BJ (cell line): ENCODE measurements at regions not wholly inside any gene's neighbourhood (a gene's known extent, or its start where the extent isn't known, plus 50 kb on each side); places are given as distances from the start of the nearest gene placed in this dataset.

ENCODE experiments used
- CTCF ChIA-PET: fragments of 350-600 bp; formaldehyde crosslinking; extraction: SDS; loops from one replicate; lab custom pipeline; 2021; ENCODE audit warnings: antibody characterized with exemption, inconsistent platforms; lab: Yijun Ruan, JAX
- POLR2A ChIA-PET: fragments of 300-600 bp; sonication (Branson Sonifier 250); formaldehyde crosslinking; extraction: SDS; loops from one replicate; lab custom pipeline; 2021; ENCODE audit warnings: antibody characterized with exemption; lab: Charles Lee
- DNase-seq: peaks from one replicate; pipeline ENCODE4 v3.0.0-alpha.2; 2011; ENCODE audit warnings: low read depth
- H3K27me3 ChIP-seq: 2 replicates; pipeline ENCODE4 v1.6.0; 2011; ENCODE audit warnings: low read length; ENCODE audit not compliant: control insufficient read depth, insufficient read depth
- H3K36me3 ChIP-seq: 2 replicates; pipeline ENCODE4 v1.5.1; 2011; ENCODE audit warnings: low read length; ENCODE audit not compliant: control insufficient read depth, insufficient read depth
- H3K4me3 ChIP-seq: 2 replicates; pipeline ENCODE4 v1.5.1; 2011; ENCODE audit warnings: low read depth, mild to moderate bottlenecking, control low read depth, low read length
- CTCF ChIP-seq: IDR thresholded peaks from 2 replicates; pipeline ENCODE4 v1.5.1; 2011; ENCODE audit warnings: low read depth, mild to moderate bottlenecking, control low read depth, inconsistent platforms, low read length, moderate library complexity; ENCODE audit not compliant: insufficient read depth

GRCh38 chr5:8550921-8551320, 682.0 kb downstream of the MTRR start:
- no peak for TF ChIP-seq CTCF
- DNase-seq, result no peak
- Histone ChIP-seq H3K36me3 (no peaks in the 10 kb centered on the region), H3K4me3 (no peak overlapping the region), H3K27me3 (no peaks in the 10 kb centered on the region)
- POLR2A ChIA-PET, result no interaction called here
- CTCF ChIA-PET, result no interaction called here

- Histone ChIP-seq H3K4me3 (no peak overlapping the region), H3K36me3 (no peaks in the 10 kb centered on the region), H3K27me3 (no peaks in the 10 kb centered on the region)
- POLR2A ChIA-PET, result no interaction called here
- DNase-seq, result no peak
- no peak for TF ChIP-seq CTCF
- CTCF ChIA-PET, result no interaction called here
Observed at GRCh38 chr5:8553364-8553763, 684.4 kb downstream of the MTRR start.

- no peak overlapping the region for H3K4me3 ChIP-seq
- ChIA-PET POLR2A (no interaction called here), CTCF (no interaction called here)
- H3K36me3 ChIP-seq, result no peaks in the 10 kb centered on the region
- no peak for DNase-seq
- H3K27me3 ChIP-seq, result no peaks in the 10 kb centered on the region
- TF ChIP-seq CTCF, result no peak
Observed at GRCh38 chr5:8557728-8558127, 688.8 kb downstream of the MTRR start.

- Histone ChIP-seq H3K27me3 (no peaks in the 10 kb centered on the region), H3K36me3 (no peaks in the 10 kb centered on the region), H3K4me3 (no peak overlapping the region)
- no peak for DNase-seq
- ChIA-PET POLR2A (no interaction called here), CTCF (no interaction called here)
- no peak for TF ChIP-seq CTCF
Observed at GRCh38 chr5:8560776-8561175, 691.8 kb downstream of the MTRR start.

GRCh38 chr5:8561224-8561840, 692.4 kb downstream of the MTRR start:
- H3K4me3 ChIP-seq, result no peak overlapping the region
- CTCF ChIA-PET, result no interaction called here
- POLR2A ChIA-PET, result no interaction called here
- H3K36me3 ChIP-seq, result no peaks in the 10 kb centered on the region
- H3K27me3 ChIP-seq, result no peaks in the 10 kb centered on the region
- TF ChIP-seq CTCF, result no peak
- DNase-seq, result no peak
